HCT116 (cell line): ENCODE measurements at regions not wholly inside any gene's neighbourhood (a gene's known extent, or its start where the extent isn't known, plus 50 kb on each side); places are given as distances from the start of the nearest gene placed in this dataset.

ENCODE experiments used
- ATAC-seq: fragments of 200-7000 bp; cut with Tn5 transposase; 2 replicates; pipeline ENCODE4 v1.9.1; 2020; ENCODE audit warnings: mild to moderate bottlenecking, moderate library complexity
- BruUV-seq: library from RNA; stranded (reverse); fragments of 400-500 nt; replicated peaks from 2 replicates; lab custom pipeline; 2021; lab: Mats Ljungman, UMichigan
- CTCF ChIA-PET: fragments of 300-600 bp; sonication (Branson Sonifier 250); formaldehyde crosslinking; loops from one replicate; lab custom pipeline; 2021; ENCODE audit warnings: antibody characterized with exemption; lab: Charles Lee
- POLR2A ChIA-PET: fragments of 300-600, 350-600 bp; sonication (Branson Sonifier 250); formaldehyde crosslinking; loops from one replicate; lab custom pipeline; 2021; ENCODE audit warnings: antibody characterized with exemption; lab: Charles Lee
- RAD21 ChIA-PET, 2 experiments: fragments of 300-600 bp; sonication (Branson Sonifier 250); formaldehyde crosslinking; loops; one replicate each; lab custom pipeline; 2023; ENCODE audit warnings: low total read pairs in 2 of 2; ENCODE audit not compliant: uncharacterized antibody in 2 of 2, unreplicated experiment in 2 of 2, low non-redundant PET in 1 of 2; lab: Charles Lee
- DNase-seq: peaks from one replicate; pipeline ENCODE4 v3.0.0-alpha.2; 2010; ENCODE audit warnings: low read depth, low spot score
- H2AFZ ChIP-seq: fragments of 200-600 bp; shearing (Covaris generic), sonication (generic); 2 replicates; pipeline ENCODE4 v1.6.1; 2017; ENCODE audit warnings: low read depth, mixed run types, mixed read lengths, antibody characterized with exemption, low read length; ENCODE audit not compliant: poor library complexity, severe bottlenecking
- H3K27ac ChIP-seq: 2 replicates; pipeline ENCODE4 v1.5.1; 2012; ENCODE audit warnings: low read depth, low read length
- H3K27me3 ChIP-seq: fragments of 200-600 bp; sonication (generic); 2 replicates; pipeline ENCODE4 v1.6.1; 2016; ENCODE audit warnings: mixed run types, low read length, mixed read lengths; ENCODE audit not compliant: insufficient read depth
- H3K36me3 ChIP-seq, 2 experiments: fragments of 200-500 bp in 1 of 2; fragments of 200-600 bp in 1 of 2; sonication (Bioruptor generic) in 1 of 2; sonication (generic) in 1 of 2; 2 replicates each; pipeline versions ENCODE4 v1.5.1 to v1.6.1; 2014 to 2016; ENCODE audit warnings: low read length in 2 of 2, inconsistent platforms in 1 of 2, mixed read lengths in 1 of 2, mixed run types in 1 of 2; ENCODE audit not compliant: insufficient read depth in 2 of 2, control insufficient read depth in 1 of 2
- H3K4me1 ChIP-seq, 2 experiments: fragments of 200-600 bp in 1 of 2; sonication (generic) in 1 of 2; 2 replicates each; pipeline versions ENCODE4 v1.5.1 to v1.6.1; 2012 to 2017; ENCODE audit warnings: low read length in 2 of 2, inconsistent platforms in 1 of 2, mild to moderate bottlenecking in 1 of 2, mixed read lengths in 1 of 2, mixed run types in 1 of 2, moderate library complexity in 1 of 2; ENCODE audit not compliant: insufficient read depth in 2 of 2, control insufficient read depth in 1 of 2
- H3K4me2 ChIP-seq: fragments of 200-600 bp; sonication (generic); 2 replicates; pipeline ENCODE4 v1.6.1; 2017; ENCODE audit warnings: mixed run types, low read length, mixed read lengths
- H3K4me3 ChIP-seq, 2 experiments: fragments of 200-600 bp in 1 of 2; sonication (generic) in 1 of 2; replicated peaks in 1 of 2; 2 replicates each; pipeline ENCODE4 v1.5.1; 2011 to 2016; ENCODE audit warnings: low read length in 2 of 2, control low read depth in 1 of 2, low read depth in 1 of 2, mild to moderate bottlenecking in 1 of 2, mixed read lengths in 1 of 2, mixed run types in 1 of 2
- H3K79me2 ChIP-seq: fragments of 200-600 bp; sonication (generic); 2 replicates; pipeline ENCODE4 v1.6.1; 2017; ENCODE audit warnings: mild to moderate bottlenecking, mixed run types, low read length, moderate library complexity, mixed read lengths; ENCODE audit not compliant: insufficient read depth
- H3K9ac ChIP-seq: fragments of 200-600 bp; sonication (generic); 2 replicates; pipeline ENCODE4 v1.6.1; 2016; ENCODE audit warnings: low read length, mixed read lengths
- H3K9me2 ChIP-seq: fragments of 200-600 bp; sonication (generic), shearing (Covaris generic); 2 replicates; pipeline ENCODE4 v1.6.1; 2017; ENCODE audit warnings: mixed run types, mild to moderate bottlenecking, moderate library complexity; ENCODE audit not compliant: insufficient read depth
- H3K9me3 ChIP-seq, 2 experiments: fragments of 200-500 bp in 1 of 2; fragments of 200-600 bp in 1 of 2; sonication (Bioruptor generic) in 1 of 2; sonication (generic) in 1 of 2; 2 replicates each; pipeline ENCODE4 v1.6.1; 2014 to 2017; ENCODE audit warnings: low read length in 2 of 2, mixed read lengths in 2 of 2, inconsistent platforms in 1 of 2, low read depth in 1 of 2, mild to moderate bottlenecking in 1 of 2, mixed run types in 1 of 2, moderate library complexity in 1 of 2; ENCODE audit not compliant: control insufficient read depth in 1 of 2, insufficient read depth in 1 of 2
- H4K20me1 ChIP-seq: fragments of 200-600 bp; sonication (generic), shearing (Covaris generic); 2 replicates; pipeline ENCODE4 v1.6.1; 2017; ENCODE audit warnings: mixed run types, mild to moderate bottlenecking, moderate library complexity; ENCODE audit not compliant: insufficient read depth
- CBX3 ChIP-seq: IDR thresholded peaks from 2 replicates; pipeline ENCODE4 v1.6.1; 2012; ENCODE audit warnings: low read depth
- CEBPB ChIP-seq: IDR thresholded peaks from 2 replicates; pipeline ENCODE4 v1.6.1; 2012; ENCODE audit warnings: low read depth
- EZH2 ChIP-seq: fragments of 200-600 bp; sonication (generic); IDR thresholded peaks from 2 replicates; pipeline ENCODE4 v1.6.1; 2017; ENCODE audit warnings: antibody characterized with exemption, mixed run types
- POLR2A ChIP-seq: IDR thresholded peaks from 2 replicates; pipeline ENCODE4 v1.7.0; 2011; ENCODE audit warnings: borderline replicate concordance; ENCODE audit not compliant: insufficient read depth, insufficient read length; ENCODE audit errors: extremely low read depth
- POLR2AphosphoS5 ChIP-seq: IDR thresholded peaks from 2 replicates; pipeline ENCODE4 v1.6.1; 2011; ENCODE audit warnings: mild to moderate bottlenecking, low read depth, low read length, moderate library complexity
- SIN3A ChIP-seq: IDR thresholded peaks from 2 replicates; pipeline ENCODE4 v1.6.1; 2012; ENCODE audit warnings: low read depth
- SP1 ChIP-seq: IDR thresholded peaks from 2 replicates; pipeline ENCODE4 v1.6.1; 2012; ENCODE audit warnings: low read depth
- SRF ChIP-seq: IDR thresholded peaks from 2 replicates; pipeline ENCODE4 v1.6.1; 2012; ENCODE audit warnings: low read depth
- ZFX ChIP-seq: fragments of 450-650 bp; IDR thresholded peaks from 2 replicates; pipeline ENCODE4 v1.6.1; 2017
- intact Hi-C: fragments of 100-400 bp; cut with micrococcal nuclease; formaldehyde crosslinking; loops from 2 replicates; pipeline ENCODE4 v1.10.0; 2022
- TF ChIP-seq, protein P1 (sequence below): IDR thresholded peaks from 2 replicates; pipeline ENCODE4 v1.6.1; 2012
- TF ChIP-seq, protein P2 (sequence below): IDR thresholded peaks from 2 replicates; pipeline ENCODE4 v1.6.1; 2012; ENCODE audit warnings: low read depth

DNA sequence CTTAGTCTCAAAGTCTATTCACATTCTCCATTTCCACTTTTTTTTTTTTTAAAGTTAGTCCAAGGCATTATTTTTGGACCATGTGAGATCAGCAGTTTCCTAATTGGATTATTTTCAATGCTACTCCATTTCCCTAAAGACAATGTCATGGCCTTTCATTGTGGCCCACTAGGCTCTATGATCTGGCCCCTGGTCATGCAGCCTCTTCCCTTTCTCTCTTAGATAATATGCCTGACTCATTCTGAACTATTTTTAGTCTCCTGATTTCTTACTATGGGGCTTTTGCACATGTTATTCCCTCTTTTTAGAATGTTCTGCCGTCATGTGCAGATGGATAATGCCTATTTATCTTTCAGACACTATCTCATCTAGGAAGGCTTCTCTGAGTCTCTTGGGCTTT lies 157.3 kb downstream of the TMA16 start:
- ChIA-PET RAD21 (no interaction called here), POLR2A (no interaction called here), CTCF (no interaction called here)
- H3K79me2 ChIP-seq = no peaks in the 10 kb centered on the region
- no peaks in the 10 kb centered on the region for H3K4me1 ChIP-seq
- H4K20me1 ChIP-seq = no peaks in the 10 kb centered on the region
- intact Hi-C loops = no loop called here
- no peak for TF ChIP-seq POLR2A
- no peak for TF ChIP-seq CEBPB
- no peak for TF ChIP-seq EZH2
- no peak for TF ChIP-seq SRF
- TF ChIP-seq SIN3A = no peak
- TF ChIP-seq, protein P1, sequence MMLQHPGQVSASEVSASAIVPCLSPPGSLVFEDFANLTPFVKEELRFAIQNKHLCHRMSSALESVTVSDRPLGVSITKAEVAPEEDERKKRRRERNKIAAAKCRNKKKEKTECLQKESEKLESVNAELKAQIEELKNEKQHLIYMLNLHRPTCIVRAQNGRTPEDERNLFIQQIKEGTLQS = no peak
- TF ChIP-seq POLR2AphosphoS5 = no peak
- no peak for TF ChIP-seq ZFX
- TF ChIP-seq, protein P2, sequence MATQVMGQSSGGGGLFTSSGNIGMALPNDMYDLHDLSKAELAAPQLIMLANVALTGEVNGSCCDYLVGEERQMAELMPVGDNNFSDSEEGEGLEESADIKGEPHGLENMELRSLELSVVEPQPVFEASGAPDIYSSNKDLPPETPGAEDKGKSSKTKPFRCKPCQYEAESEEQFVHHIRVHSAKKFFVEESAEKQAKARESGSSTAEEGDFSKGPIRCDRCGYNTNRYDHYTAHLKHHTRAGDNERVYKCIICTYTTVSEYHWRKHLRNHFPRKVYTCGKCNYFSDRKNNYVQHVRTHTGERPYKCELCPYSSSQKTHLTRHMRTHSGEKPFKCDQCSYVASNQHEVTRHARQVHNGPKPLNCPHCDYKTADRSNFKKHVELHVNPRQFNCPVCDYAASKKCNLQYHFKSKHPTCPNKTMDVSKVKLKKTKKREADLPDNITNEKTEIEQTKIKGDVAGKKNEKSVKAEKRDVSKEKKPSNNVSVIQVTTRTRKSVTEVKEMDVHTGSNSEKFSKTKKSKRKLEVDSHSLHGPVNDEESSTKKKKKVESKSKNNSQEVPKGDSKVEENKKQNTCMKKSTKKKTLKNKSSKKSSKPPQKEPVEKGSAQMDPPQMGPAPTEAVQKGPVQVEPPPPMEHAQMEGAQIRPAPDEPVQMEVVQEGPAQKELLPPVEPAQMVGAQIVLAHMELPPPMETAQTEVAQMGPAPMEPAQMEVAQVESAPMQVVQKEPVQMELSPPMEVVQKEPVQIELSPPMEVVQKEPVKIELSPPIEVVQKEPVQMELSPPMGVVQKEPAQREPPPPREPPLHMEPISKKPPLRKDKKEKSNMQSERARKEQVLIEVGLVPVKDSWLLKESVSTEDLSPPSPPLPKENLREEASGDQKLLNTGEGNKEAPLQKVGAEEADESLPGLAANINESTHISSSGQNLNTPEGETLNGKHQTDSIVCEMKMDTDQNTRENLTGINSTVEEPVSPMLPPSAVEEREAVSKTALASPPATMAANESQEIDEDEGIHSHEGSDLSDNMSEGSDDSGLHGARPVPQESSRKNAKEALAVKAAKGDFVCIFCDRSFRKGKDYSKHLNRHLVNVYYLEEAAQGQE = no peak
- no peak for TF ChIP-seq SP1
- TF ChIP-seq CBX3 = no peak
- H3K4me3 ChIP-seq = no peak overlapping the region
- DNase-seq = no peak
- no peak overlapping the region for H3K4me2 ChIP-seq
- H3K27me3 ChIP-seq = no peaks in the 10 kb centered on the region
- ATAC-seq = no peak
- H3K9ac ChIP-seq = no peak overlapping the region
- 0 out of 2 replicates have a peak, but pooled peaks cover 2% of the 10 kb centered on the region for H3K9me2 ChIP-seq
- H3K36me3 ChIP-seq = no peaks in the 10 kb centered on the region
- H3K9me3 ChIP-seq = no peaks in the 10 kb centered on the region
- BruUV-seq = no TSS peak
- no peak overlapping the region for H2AFZ ChIP-seq
- H3K27ac ChIP-seq = no peak overlapping the region
